Hematopoietic multipotent progenitor cell treated with erythropoietin and hydrocortisone succinate and interleukin-3 and kit ligand, for 17 days (in vitro differentiated cells): ENCODE measurements at regions not wholly inside any gene's neighbourhood (a gene's known extent, or its start where the extent isn't known, plus 50 kb on each side); places are given as distances from the start of the nearest gene placed in this dataset.

Source experiments
- DNase-seq: peaks from one replicate; pipeline ENCODE4 v3.0.0-alpha.2; 2015; ENCODE audit warnings: low spot score

DNA sequence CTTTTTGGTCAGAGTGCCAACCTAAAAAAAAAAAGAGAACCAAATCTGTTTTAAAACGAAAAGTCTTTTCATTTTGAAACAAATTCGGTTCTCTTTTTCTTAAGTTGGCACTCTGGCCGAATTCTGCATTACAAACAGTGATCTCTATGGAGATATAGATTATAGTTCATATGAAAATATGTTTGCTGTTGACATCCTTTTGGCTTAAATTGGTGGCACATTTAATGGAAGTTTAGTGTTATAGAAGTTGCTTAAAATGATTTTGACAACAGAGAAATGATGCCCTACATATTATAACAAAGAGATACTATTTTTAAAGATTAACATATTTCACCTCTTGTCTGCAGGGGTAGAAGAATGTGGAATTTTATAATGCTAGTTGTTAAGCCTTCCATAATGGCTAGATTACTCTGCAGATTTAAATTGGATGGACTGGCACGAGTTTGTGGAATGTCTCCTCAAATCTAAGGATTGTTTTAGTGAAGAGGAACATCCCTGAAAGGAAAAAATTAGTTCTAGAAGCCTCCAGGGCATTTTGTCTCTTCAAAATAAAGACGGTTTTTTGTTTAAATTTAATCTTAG, 222.9 kb upstream of the CDH2 start:
- no peak for DNase-seq

DNA sequence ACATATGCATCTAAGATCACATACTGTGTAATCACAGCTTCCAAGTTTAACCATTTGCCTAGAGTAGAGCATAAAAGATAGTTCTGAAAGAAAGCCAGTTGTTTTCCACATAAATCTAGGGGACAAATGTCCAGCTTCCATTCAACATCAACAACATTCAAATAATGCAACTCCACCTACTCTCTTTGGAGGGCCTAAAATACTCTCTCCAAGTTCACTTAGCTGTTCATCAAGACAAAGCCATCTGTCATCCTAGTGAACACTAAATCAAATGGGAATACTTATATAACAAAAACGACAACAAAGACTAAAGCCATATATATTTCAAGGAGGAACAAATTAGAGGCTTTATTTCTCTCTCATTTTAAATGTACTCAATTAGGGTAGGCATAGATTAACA, 221.5 kb upstream of the CDH2 start:
- DNase-seq, result no peak

DNA sequence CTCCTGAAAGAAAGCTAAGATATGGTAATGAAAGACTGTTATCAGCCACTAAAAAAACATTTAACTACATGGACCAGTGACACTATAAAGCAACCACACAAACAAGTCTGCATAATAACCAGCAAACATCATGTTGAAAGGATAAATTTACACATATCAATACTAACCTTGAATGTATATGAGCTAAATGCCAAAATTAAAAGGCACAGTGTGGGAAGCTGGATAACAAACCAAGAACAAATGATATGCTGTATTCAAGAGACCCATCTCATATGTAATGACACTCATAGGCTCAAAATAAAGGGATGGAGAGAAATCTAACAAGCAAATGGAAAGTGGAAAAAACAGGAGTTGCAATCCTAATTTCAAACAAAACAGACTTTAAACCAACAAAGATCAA, 213.1 kb upstream of the CDH2 start:
- DNase-seq, result no peak

DNA sequence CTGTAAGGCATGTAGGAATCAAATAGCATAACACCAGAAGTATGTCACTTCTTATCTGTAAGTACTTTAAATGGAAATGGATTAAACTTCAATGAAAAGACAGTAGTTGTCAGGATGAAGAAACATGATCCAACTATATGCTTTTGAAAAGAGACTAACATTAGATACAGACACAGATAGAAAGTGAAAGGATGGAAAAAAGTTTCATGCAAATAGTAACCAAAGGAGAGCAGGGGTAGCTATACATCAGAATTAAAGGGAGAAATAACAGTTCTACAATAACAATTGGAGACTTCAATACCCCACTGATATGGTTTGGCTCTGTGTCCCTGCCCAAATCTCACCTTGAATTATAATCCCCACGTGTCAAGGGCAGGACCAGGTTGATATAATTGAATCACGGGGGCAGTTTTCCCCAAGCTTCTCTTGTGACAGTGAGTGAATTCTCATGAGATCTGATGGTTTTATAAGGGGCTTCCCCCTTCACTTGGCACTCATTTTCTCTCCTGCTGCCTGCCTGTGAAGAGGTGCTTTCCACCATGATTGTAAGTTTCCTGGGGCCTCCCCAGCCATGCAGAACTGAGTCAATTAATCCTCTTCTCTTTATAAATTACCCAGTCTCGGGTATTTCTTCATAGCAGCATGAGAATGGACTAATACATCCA, 205.4 kb upstream of the CDH2 start:
- DNase-seq, result no peak

DNA sequence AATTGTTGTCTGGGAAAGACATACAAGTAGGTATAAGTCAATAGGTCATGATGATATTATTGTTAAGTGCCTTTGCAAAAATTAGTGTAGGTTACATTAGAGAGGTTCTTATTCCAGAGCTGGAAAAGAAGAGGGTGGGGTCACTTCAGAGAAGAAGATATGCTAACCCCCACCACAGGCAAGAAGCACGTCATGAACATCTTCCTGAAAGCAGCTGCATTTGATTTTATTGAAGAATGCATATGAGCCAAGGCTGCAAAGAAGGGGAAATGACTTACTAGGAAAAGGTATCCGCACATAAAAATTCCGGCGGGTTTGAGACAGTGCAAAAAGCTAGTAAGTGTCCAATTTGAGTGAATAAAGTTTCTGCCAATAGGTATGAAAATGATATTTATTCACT, 195.3 kb upstream of the CDH2 start:
- DNase-seq, result no peak

DNA sequence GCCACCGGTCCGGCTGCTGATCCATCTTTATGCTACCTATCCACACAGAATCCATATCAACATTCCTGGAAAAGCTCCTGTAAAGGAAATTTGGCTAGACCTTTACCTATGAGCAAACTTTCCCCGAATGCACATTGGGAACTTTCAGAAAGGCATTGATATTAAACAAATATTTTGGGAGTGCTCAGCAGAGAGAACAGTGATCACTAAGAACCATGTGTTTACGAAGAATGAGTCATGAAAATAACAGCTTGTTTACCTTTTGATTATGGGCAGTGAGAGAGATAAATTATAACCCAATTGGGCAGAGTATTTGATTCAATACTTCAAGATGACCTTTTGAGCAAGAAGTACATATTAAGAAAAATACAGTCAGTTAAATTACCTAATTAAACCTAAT, 189.7 kb upstream of the CDH2 start:
- DNase-seq, result no peak

DNA sequence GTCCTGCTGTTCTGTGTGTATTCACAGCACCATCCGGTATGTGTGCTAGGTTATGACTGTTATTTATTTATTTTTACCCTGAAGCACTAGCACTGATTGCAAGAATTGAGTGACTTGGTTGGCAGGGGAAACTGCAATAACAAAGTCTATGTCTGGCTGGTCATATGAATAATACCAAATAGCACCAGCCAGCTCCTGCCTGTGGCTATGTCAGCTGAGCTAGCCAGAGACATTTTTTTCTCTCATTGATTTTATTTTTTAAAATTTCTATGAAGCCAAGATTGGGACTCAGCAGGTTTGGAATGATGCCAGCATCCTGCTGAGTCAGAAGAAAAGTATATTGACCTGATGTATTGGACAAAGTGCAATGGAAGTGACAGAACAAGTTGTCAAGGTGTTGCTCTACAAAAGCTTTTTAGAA, 188.5 kb upstream of the CDH2 start:
- DNase-seq, result no peak

DNA sequence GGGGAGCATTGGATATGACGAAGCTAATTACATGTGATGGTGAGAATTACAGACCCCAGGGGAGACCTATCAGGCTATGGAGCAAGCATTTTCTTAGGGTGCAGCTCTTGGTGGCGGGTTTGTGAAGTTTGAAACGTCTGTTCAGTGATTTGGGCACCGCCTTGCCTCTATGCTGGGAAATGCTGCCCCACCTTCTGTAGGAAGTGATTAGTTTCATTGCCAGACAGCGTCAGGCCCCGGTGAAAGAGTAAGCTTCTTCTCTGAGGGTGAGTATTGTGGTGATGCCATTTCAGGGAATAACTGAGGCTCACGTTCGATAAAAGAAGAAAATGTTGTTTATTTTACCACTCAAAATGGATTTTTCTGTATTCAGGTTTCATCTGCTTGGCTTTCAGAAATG, 186.2 kb upstream of the CDH2 start:
- DNase-seq, result no peak

DNA sequence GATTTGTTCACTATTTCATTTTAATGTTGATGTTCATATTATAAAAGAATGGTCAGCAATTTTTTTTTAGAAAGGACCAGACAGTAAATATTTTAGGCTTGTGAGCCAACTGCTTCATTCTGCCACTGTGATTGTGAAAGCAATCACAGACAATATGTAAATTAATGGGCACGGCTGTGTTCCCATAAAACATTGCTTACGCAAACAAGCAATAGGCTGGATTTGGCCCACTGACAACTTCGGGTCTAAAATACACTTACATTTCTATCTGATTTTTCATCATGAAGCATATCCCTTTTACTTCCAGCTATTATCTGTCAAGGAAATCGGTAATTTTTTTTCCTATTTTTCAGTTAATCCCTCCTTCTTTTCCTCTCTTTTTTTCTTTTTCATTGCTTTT, 182.2 kb upstream of the CDH2 start:
- DNase-seq, result no peak

DNA sequence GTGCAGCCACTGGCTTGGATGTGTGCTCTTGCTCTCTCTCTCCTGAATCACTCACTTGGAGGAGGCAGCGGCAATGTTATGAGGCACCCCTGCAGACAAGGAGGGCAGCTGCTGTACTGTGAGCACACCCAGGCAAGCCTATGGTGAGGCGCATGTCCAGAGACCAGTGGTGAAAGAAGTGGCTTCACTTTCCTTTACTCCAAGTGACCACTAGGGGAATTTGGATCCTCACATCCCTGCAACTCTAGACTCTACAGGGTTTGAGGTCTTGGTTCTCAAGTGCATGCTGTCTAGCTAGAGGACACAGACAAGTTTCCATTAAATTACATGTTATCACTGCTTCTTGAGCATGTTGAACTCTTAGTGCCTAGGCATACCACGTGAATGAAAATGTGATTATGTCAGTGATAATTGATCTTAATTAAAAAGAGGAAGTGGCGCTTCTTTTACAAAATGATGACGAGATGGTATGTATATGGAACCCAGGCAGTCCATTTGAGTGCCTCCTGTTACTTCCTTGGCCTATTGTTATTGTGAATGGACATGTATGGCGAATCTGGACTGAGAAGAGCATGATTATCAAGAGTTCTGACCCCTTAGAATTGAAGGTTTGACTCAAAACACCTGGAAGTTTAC, 181.0 kb upstream of the CDH2 start:
- DNase-seq, result no peak

DNA sequence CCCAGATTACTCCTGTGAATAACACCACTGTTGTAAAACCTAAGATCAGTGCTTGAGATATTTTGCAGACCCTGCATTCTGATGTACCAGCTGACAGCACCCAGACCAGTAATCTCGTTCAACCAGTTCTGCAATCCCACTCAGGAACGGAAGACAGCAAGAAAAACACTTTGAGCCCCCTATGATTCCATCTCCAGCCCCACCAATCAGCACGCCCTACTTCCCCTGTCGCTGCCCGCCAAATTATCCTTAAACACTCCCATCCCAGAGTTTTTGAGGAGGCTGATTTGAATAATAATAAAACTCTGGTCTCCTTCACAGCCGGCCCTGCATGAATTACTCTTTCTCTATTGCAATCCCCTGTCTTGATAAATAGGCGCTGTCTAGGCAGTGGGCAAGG, 173.9 kb upstream of the CDH2 start:
- DNase-seq, result no peak

DNA sequence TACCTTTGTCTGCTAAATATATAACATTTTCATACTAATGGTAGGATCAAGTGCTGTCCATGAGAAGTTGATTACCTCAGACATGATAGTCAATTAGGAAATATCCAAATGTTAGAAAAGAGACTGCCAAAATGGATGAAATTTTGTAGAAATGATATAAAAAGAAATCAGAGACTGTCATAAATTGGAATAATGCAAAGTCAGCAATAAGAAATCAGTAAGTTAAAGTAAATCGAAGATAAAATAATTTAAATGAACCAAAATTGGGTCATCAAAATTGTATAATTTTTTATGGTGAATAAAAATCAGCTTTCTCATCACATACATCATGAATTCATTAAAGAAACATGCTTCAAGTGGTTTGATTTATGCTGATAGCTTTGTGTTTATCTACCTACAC, 165.3 kb upstream of the CDH2 start:
- DNase-seq, result no peak

DNA sequence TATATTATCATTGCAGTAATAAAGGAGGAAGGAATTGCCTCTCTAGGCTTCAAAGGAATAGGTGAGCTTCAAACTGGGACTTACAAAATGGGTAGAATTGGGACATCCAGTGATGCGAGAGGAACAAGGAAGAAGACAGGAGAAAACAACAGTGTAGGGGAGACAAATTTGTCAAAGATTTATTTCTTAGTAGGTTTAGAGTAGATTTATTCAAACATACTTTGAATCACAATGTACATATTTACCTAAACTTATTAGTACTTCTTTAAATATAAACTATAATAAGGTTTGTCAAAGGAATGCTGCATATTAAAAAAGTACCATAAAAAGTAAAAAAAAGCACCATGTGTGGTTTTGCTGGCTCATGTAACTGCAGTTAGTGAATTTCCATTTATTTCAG, 161.4 kb upstream of the CDH2 start:
- DNase-seq, result no peak

DNA sequence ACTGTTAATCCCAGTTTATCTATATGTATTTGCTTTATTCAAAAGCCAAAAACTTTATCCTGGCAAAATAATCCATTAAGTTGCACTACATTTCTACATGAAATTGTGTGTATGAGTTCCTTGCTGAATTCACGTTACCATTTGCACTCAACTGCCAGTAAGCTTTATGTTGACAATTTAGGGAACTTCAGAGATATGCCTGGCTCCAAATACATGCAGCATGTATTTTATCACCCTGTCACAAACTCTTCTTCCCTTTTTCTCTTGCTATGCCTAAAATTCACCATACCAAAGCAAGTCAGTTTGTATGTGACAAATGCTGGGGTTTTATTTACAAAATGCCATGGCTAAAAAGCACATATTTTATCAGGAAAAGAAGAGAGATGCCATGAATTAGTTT, 157.6 kb upstream of the CDH2 start:
- no peak for DNase-seq

DNA sequence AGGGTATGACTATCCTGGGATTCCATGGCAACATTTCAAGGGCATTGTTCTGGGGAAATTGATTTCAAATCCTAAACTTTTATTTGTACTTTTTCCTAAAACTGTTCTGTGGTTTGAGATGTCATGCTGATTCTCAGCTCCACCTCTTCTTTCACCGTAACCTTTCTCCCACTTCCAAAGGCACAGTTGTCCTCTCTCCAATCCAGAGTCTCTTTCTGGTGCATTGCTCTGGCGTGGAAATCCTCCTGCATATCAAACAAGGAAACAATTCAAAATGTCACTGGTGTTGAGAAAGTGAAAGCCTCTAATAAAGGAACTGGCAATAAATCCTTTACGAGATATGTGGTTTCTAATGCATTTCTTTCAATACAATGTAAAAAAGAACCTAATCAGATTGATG, 155.1 kb upstream of the CDH2 start:
- no peak for DNase-seq

DNA sequence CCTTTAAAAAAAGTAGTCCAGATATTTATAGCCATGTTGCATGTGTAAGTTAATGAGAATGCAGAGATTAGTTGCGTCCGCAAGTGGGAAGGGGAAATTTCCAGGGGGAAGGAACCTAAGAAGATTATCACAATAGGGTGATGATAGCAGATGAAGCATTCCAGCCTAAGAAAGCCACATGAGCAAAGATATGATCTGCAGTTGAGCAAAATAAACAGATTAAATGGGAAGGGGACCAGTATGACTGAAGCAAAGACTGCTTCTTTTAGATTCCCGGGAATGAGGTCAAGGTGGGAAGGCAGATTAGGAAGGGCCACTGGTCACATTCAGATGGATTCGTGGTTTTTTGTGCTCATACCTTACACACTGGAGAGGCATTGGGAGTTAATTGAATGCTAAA, 154.6 kb upstream of the CDH2 start:
- no peak for DNase-seq

DNA sequence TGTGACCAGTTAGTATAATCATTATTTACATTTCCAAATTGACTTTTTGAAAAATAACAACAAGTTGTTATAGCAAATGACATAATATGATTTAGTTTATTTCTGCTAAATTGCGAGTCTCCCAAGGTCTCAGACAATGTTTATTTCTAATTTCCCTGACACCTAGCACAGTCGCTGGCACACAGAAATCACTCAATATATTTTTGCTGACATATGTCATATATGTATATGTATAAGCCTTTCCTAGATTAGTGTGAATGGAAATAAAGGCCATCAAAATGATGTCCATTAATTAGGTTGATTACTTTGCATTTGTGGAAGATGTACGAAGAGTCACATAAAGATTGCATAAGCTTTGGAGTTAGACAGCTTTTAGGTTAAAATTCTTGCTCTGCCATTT, 136.7 kb upstream of the CDH2 start:
- DNase-seq, result no peak

DNA sequence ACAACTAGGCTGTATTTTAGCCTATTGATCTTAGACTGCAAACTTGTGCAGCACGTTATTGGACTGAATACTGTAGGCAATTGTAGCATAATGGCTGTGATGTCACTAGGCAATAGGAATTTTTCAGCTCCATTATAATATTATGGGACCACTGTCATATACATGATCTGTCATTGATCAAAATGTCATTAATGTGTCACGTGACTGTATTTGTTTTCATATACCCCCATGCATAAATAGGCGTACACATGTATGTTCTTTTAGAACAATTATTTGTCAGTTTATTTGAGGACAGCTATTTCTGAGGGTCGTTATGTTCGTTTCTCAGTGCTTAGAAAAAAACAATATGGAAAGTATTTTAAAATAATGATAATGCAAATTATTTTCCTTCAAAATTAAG, 111.9 kb upstream of the CDH2 start:
- DNase-seq, result no peak

DNA sequence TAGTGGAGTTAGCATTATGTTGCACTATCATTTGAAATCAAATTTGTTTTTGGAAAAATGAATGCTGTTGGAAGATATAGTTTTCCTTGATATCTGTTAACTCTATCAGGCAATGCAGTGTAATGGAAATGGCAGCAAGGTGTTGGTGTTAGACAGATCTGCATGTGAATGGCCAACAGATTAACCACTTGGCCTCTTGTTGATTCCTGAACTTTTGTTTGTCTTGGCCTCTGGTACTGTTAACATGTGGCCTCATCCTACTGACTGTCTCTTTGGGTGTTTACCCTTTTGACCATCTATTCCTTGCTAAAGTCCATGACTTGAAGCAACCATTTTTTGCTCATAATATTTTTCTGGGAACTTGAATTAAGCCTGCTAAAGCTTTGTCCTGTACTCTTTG, 110.2 kb upstream of the CDH2 start:
- no peak for DNase-seq

DNA sequence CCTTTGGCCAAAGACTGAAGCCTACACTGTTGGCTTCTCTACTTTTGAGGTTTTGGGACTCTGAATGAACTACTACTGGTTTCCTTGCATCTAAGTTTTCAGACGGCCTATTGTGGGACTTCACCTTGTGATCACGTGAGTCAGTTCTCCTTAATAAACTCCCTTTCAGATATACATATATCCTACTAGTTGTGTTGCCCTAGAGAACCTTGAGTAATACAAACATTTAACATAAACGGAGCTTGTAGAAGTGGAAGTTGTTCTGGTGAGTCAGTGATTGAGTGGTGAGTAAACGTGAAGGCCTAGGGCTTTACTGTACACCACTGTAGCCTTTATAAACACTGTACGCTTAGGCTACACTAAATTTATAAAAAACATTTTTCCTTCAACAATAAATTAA, 107.2 kb upstream of the CDH2 start:
- DNase-seq, result no peak

DNA sequence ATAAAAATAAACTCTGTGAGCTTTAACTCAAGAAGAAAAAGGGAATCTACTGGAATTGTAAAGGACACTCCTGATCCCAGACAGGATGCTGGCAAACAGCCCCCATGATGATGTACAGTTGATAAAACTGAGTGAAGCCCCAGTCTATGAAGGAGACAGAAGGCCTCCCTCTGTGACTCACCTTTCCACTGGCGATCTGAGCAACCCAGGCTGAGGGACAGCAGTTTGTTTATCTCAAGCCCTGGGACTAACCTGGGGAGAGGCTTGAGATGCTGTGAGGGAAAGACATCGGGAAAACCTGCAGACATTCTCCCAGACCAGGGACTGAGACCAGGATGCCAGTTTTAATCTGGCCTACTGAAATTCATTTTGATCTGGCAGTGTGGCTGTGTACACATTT, 104.5 kb upstream of the CDH2 start:
- DNase-seq, result no peak

DNA sequence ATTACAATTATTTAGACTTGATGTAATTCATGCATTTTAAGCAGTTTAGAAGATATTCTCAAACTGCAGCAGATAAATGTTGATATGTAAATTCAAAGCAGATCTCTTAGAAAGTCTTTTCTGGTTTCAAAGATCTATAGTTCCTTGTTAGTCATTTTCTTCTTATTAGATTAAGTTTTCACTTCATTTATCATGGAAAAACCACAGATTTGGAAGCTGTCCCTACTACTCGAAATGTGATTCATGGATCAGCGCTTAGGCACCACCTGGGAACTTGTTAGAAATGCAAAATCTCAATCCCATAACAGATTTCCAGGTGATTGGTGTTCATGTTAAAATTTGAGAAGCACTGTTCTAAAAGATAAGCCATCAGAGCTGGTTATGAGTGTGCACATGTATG, 92.8 kb upstream of the CDH2 start:
- DNase-seq, result no peak

DNA sequence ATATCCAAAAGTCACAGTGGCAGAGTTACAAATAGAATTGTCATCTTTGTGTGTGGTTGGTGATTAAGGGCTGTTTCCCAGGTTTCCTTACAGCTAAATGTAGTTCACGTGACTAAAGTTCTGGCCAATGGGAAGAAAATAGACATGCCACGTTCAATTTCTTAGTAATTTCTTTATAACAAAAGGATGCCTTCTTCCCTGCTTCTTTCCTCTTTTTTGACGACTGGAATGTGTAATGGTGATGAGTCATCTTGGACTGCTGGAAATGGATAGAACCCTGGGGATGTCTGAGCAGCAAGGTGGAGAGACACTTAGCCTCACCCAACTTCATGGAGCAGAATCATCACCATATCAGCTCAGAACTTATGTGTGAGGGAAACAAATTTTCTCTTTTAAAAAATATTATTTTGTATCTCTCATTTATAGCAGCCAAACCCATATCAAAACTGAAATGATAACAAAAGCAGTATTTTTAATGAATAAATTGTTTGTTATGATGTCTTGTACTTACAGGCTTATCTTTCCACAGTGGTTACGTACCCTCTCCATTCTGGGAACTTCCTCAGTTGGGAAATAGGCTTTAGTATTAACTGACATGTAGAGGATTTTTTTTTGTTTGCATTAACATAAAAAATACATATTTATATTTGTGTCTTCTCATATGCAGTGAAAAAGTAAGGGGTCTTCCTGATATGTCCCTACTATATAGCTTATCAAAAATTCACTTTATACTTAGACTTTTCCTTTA, 91.1 kb upstream of the CDH2 start:
- no peak for DNase-seq
